A549 (cell line): ENCODE measurements at regions not wholly inside any gene's neighbourhood (a gene's known extent, or its start where the extent isn't known, plus 50 kb on each side); places are given as distances from the start of the nearest gene placed in this dataset.

Source experiments
- ATAC-seq, 2 experiments: fragments of 200-7000 bp in 1 of 2; fragments of >200 bp in 1 of 2; cut with Nextera tagmentation in 1 of 2; cut with Tn5 transposase in 1 of 2; 3 replicates each; pipeline versions ENCODE4 v1.8.0 to v1.9.1; 2018 to 2020; ENCODE audit warnings: mild to moderate bottlenecking in 1 of 2, moderate library complexity in 1 of 2
- CTCF ChIA-PET: fragments of 300-600 bp; sonication (Branson Sonifier 250); formaldehyde crosslinking; extraction: SDS; loops from one replicate; lab custom pipeline; 2021; ENCODE audit warnings: antibody characterized with exemption, inconsistent platforms; lab: Yijun Ruan, JAX
- POLR2A ChIA-PET: fragments of 350-600 bp; formaldehyde crosslinking; extraction: SDS; loops from one replicate; lab custom pipeline; 2021; ENCODE audit warnings: antibody characterized with exemption, inconsistent platforms; lab: Yijun Ruan, JAX
- DNase-seq, 2 experiments: peaks; one replicate each; pipeline versions ENCODE4 v3.0.0 to v3.0.0-alpha.2; 2011 to 2016; ENCODE audit warnings: low read depth in 1 of 2, low spot score in 1 of 2
- FAIRE-seq: peaks from 2 replicates; lab custom pipeline; 2011; peaks lifted over from hg19 to GRCh38; lab: Jason Lieb, UNC
- H3K27ac ChIP-seq, 2 experiments: fragments of >200 bp; sonication (Bioruptor Twin); formaldehyde crosslinking; 3 replicates each; pipeline ENCODE4 v1.5.1; 2016 to 2017
- H3K4me1 ChIP-seq: fragments of >200 bp; sonication (Bioruptor Twin); formaldehyde crosslinking; 3 replicates; pipeline ENCODE4 v1.6.1; 2016
- H3K4me2 ChIP-seq: fragments of >200 bp; sonication (Bioruptor Twin); formaldehyde crosslinking; 3 replicates; pipeline ENCODE4 v1.6.1; 2016
- H3K4me3 ChIP-seq: fragments of >200 bp; sonication (Bioruptor Twin); formaldehyde crosslinking; 3 replicates; pipeline ENCODE4 v1.5.1; 2016
- H3K9me3 ChIP-seq: fragments of >200 bp; sonication (Bioruptor Twin); formaldehyde crosslinking; 3 replicates; pipeline ENCODE4 v1.6.1; 2016
- BHLHE40 ChIP-seq: IDR thresholded peaks from 2 replicates; pipeline ENCODE4 v1.6.1; 2012; ENCODE audit warnings: low read depth, low read length, inconsistent platforms
- CBX8 ChIP-seq: fragments of 200-600 bp; sonication (generic); IDR thresholded peaks from 2 replicates; pipeline ENCODE4 v1.6.1; 2016
- CTCF ChIP-seq: fragments of >200 bp; sonication (Bioruptor Twin); formaldehyde crosslinking; IDR thresholded peaks from 3 replicates; pipeline ENCODE4 v1.5.1; 2016
- E2F6 ChIP-seq: IDR thresholded peaks from 2 replicates; pipeline ENCODE4 v1.6.1; 2012; ENCODE audit warnings: low read depth, borderline replicate concordance
- EP300 ChIP-seq, 2 experiments: fragments of >200 bp; sonication (Bioruptor Twin); formaldehyde crosslinking; IDR thresholded peaks; 2 replicates in 1 of 2; 3 replicates in 1 of 2; pipeline ENCODE4 v1.6.1; 2016 to 2017
- ESRRA ChIP-seq: fragments of 150-350 bp; IDR thresholded peaks from 2 replicates; pipeline ENCODE4 v1.6.1; 2014; ENCODE audit warnings: mild to moderate bottlenecking, low read length, borderline replicate concordance
- HDAC2 ChIP-seq: fragments of 200-600 bp; sonication (generic); IDR thresholded peaks from 2 replicates; pipeline ENCODE4 v1.6.1; 2016
- HOXA7 ChIP-seq: fragments of 250-450 bp; sonication (Bioruptor Pico); IDR thresholded peaks from 2 replicates; pipeline ENCODE4 v1.5.0; 2020; ENCODE audit warnings: mild to moderate bottlenecking, moderate library complexity
- JUN ChIP-seq, 2 experiments: fragments of >200 bp; sonication (Bioruptor Twin); formaldehyde crosslinking; IDR thresholded peaks; 2 replicates in 1 of 2; 3 replicates in 1 of 2; pipeline ENCODE4 v1.6.1; 2016 to 2017
- KDM5A ChIP-seq: fragments of 200-600 bp; sonication (generic); IDR thresholded peaks from 2 replicates; pipeline ENCODE4 v1.6.1; 2016; ENCODE audit warnings: antibody characterized with exemption, mild to moderate bottlenecking
- MAFK ChIP-seq: fragments of 450-650 bp; IDR thresholded peaks from 2 replicates; pipeline ENCODE4 v1.6.1; 2014; ENCODE audit not compliant: partially characterized antibody
- MAX ChIP-seq: IDR thresholded peaks from 2 replicates; pipeline ENCODE4 v1.6.1; 2012
- NPAS2 ChIP-seq: fragments of 250-450 bp; sonication (Bioruptor Pico); IDR thresholded peaks from 2 replicates; pipeline ENCODE4 v1.8.0; 2022; ENCODE audit warnings: mild to moderate bottlenecking, moderate library complexity, borderline replicate concordance
- PHF8 ChIP-seq: fragments of 200-600 bp; sonication (generic); IDR thresholded peaks from 2 replicates; pipeline ENCODE4 v1.6.1; 2016; ENCODE audit warnings: low read depth, mild to moderate bottlenecking, antibody characterized with exemption, moderate library complexity, borderline replicate concordance
- POLR2A ChIP-seq: IDR thresholded peaks from 2 replicates; pipeline ENCODE4 v1.6.1; 2012; ENCODE audit warnings: mild to moderate bottlenecking, low read length
- RAD21 ChIP-seq, 2 experiments: fragments of >200 bp in 1 of 2; sonication (Bioruptor Twin) in 1 of 2; formaldehyde crosslinking in 1 of 2; IDR thresholded peaks in 1 of 2; conservative IDR thresholded peaks in 1 of 2; 2 replicates in 1 of 2; 3 replicates in 1 of 2; pipeline ENCODE4 v1.6.1; 2012 to 2018; ENCODE audit warnings: inconsistent platforms in 1 of 2
- RNF2 ChIP-seq: fragments of 200-600 bp; sonication (generic); IDR thresholded peaks from 2 replicates; pipeline ENCODE4 v1.6.1; 2016; ENCODE audit warnings: low read depth, mild to moderate bottlenecking, antibody characterized with exemption, moderate library complexity, borderline replicate concordance
- SMC3 ChIP-seq: fragments of >200 bp; sonication (Bioruptor Twin); formaldehyde crosslinking; IDR thresholded peaks from 3 replicates; pipeline ENCODE4 v1.6.1; 2018; ENCODE audit warnings: inconsistent platforms
- USF2 ChIP-seq: fragments of 450-650 bp; IDR thresholded peaks from 2 replicates; pipeline ENCODE4 v1.6.1; 2014; ENCODE audit warnings: antibody characterized with exemption
- ZC3H11A ChIP-seq: fragments of 450-650 bp; IDR thresholded peaks from 2 replicates; pipeline ENCODE4 v1.6.1; 2014; ENCODE audit warnings: antibody characterized with exemption, mild to moderate bottlenecking
- ZSCAN20 ChIP-seq: fragments of 250-450 bp; sonication (Bioruptor Pico); IDR thresholded peaks from 2 replicates; pipeline ENCODE4 v1.8.0; 2022; ENCODE audit warnings: mild to moderate bottlenecking, moderate library complexity
- WGBS: methylation state at CpG from one replicate; pipeline ENCODE4 v1.1.6; 2017; ENCODE audit errors: missing lambda C conversion rate; 5-methylcytosine and 5-hydroxymethylcytosine counted together

- TF ChIP-seq MAFK (no peak), RAD21 (conservative IDR thresholded peaks at IDR 0.05 in 1 of 2, IDR thresholded peaks at IDR 0.05 in 1 of 2) (peak; percentile 35 to 46; a peak in 4 of 5 replicates)
These were observed 77.5 kb upstream of the KCNMA1 start (continued) for GRCh38 chr10:77715088-77715487.

- ATAC-seq, result no peak
- FAIRE-seq, result no peak
- no peak for DNase-seq
- Histone ChIP-seq H3K27ac (no peak overlapping the region), H3K4me1 (no peaks in the 10 kb centered on the region), H3K4me2 (no peak overlapping the region), H3K4me3 (no peak overlapping the region), H3K9me3 (peaks cover 6% of the 10 kb centered on the region; the same call in 1 of the 3 replicates)
- ChIA-PET POLR2A (no interaction called here), CTCF (interaction anchor here (0.6 to 6.4 kb wide), 11 partner anchors 9 to 542 kb away, joined by 3 to 225 read pairs (median 7); partner anchors contain the start of gene KCNMA1)
- WGBS, result 74% methylated on average over 13 of the region's 14 CpGs
- TF ChIP-seq HOXA7 (CRISPR knock-in tag), result no peak
These were observed 76.1 kb upstream of the KCNMA1 start for GRCh38 chr10:77713521-77714280.

- ChIA-PET POLR2A (interaction anchor here (1.2 kb wide), 1 partner anchor 538 kb away, joined by 3 read pairs; no protein-coding TSS in a partner anchor), CTCF (interaction anchor here (0.8 to 6.4 kb wide), 39 partner anchors 9 to 554 kb away, joined by 3 to 225 read pairs (median 6); partner anchors contain the start of gene KCNMA1)
- Histone ChIP-seq H3K4me2 (no peak overlapping the region), H3K9me3 (peaks cover 3% of the 10 kb centered on the region; the same call in 1 of the 3 replicates), H3K4me3 (no peak overlapping the region), H3K27ac (no peak overlapping the region), H3K4me1 (no peaks in the 10 kb centered on the region)
- no peak for ATAC-seq
- no peak for FAIRE-seq
- no peak for DNase-seq
- 100% methylated on average over 1 of the region's 1 CpG for WGBS
- TF ChIP-seq JUN (IDR thresholded peaks at IDR 0.05), result no peak
- no peak for TF ChIP-seq EP300 (IDR thresholded peaks at IDR 0.05)
- TF ChIP-seq BHLHE40, result no peak
- no peak for TF ChIP-seq ESRRA
These were observed 74.6 kb upstream of the KCNMA1 start for GRCh38 chr10:77712207-77712606.

GRCh38 chr10:77711683-77712049 lies 74.1 kb upstream of the KCNMA1 start:
- FAIRE-seq (no peak), DNase-seq (no peak), ATAC-seq (peak; percentile 20 to 41; a peak in 4 of 6 replicates)
- ChIA-PET CTCF (interaction anchor here (0.6 to 6.4 kb wide), 59 partner anchors 8 to 565 kb away, joined by 3 to 225 read pairs (median 5); partner anchors contain the start of gene KCNMA1), POLR2A (interaction anchor here (1.0 to 1.2 kb wide), 2 partner anchors 538 to 546 kb away, joined by 3 read pairs; no protein-coding TSS in a partner anchor)
- H3K4me2 ChIP-seq, result peak overlapping the region; percentile 82
- no peak overlapping the region; the same call in 2 of the 3 replicates for H3K4me3 ChIP-seq
- 22% methylated on average over 8 of the region's 9 CpGs for WGBS
- no peaks in the 10 kb centered on the region for H3K9me3 ChIP-seq
- no peak overlapping the region for H3K27ac ChIP-seq
- H3K4me1 ChIP-seq, result no peaks in the 10 kb centered on the region
- TF ChIP-seq CTCF (peak; percentile 21; the same call in 1 of the 3 replicates), RAD21 (conservative IDR thresholded peaks at IDR 0.05 in 1 of 2, IDR thresholded peaks at IDR 0.05 in 1 of 2) (0 out of 5 replicates have a peak, but pooled peaks of 1 of the 2 experiments have one; percentile 5), NPAS2 (no peak)
- TF ChIP-seq, all 56 proteins: peak for 2

GRCh38 chr10:77710759-77711682 lies 73.4 kb upstream of the KCNMA1 start:
- WGBS, result 52% methylated on average over 34 of the region's 51 CpGs
- Histone ChIP-seq H3K4me1 (no peaks in the 10 kb centered on the region), H3K27ac (peak overlapping the region; percentile 40 to 79; a peak in 5 of 6 replicates), H3K9me3 (no peaks in the 10 kb centered on the region), H3K4me2 (peak overlapping the region; percentile 82), H3K4me3 (peak overlapping the region; percentile 31; the same call in 2 of the 3 replicates)
- FAIRE-seq (no peak), DNase-seq (peak; percentile 48 to 62), ATAC-seq (peak; percentile 95 to 99)
- ChIA-PET CTCF (interaction anchor here (0.6 to 6.4 kb wide), 63 partner anchors 8 to 564 kb away, joined by 3 to 225 read pairs (median 5); partner anchors contain the start of gene KCNMA1), POLR2A (interaction anchor here (1.0 to 1.2 kb wide), 2 partner anchors 537 to 545 kb away, joined by 3 read pairs; no protein-coding TSS in a partner anchor)
- no peak for TF ChIP-seq MAFK
- TF ChIP-seq MAX, result peak; percentile 44
- no peak for TF ChIP-seq POLR2A
- TF ChIP-seq RNF2, result no peak
- TF ChIP-seq USF2, result no peak
- TF ChIP-seq SMC3, result peak; percentile 86
- no peak for TF ChIP-seq KDM5A
- no peak for TF ChIP-seq CBX8
- no peak for TF ChIP-seq HDAC2
- TF ChIP-seq ZSCAN20, result no peak
- TF ChIP-seq E2F6, result no peak
- no peak for TF ChIP-seq ZC3H11A
- TF ChIP-seq RAD21 (conservative IDR thresholded peaks at IDR 0.05 in 1 of 2, IDR thresholded peaks at IDR 0.05 in 1 of 2), result peak; percentile 82 to 84
- TF ChIP-seq PHF8, result no peak
